Fibroblast of lung (primary cell): ENCODE measurements at regions not wholly inside any gene's neighbourhood (a gene's known extent, or its start where the extent isn't known, plus 50 kb on each side); places are given as distances from the start of the nearest gene placed in this dataset.

ENCODE experiments used
- DNase-seq, 2 donors: peaks; one replicate each; pipeline versions ENCODE4 v3.0.0 to v3.0.0-alpha.2; 2010; ENCODE audit warnings: low read depth in 2 of 2
- H2AFZ ChIP-seq: 2 replicates; pipeline ENCODE4 v1.5.1; 2012; ENCODE audit warnings: low read length, control low read depth, inconsistent platforms
- H3K27ac ChIP-seq: 2 replicates; pipeline ENCODE4 v1.5.1; 2011; ENCODE audit warnings: low read length, control low read depth; ENCODE audit not compliant: insufficient read depth
- H3K27me3 ChIP-seq: 2 replicates; pipeline ENCODE4 v1.5.1; 2011; ENCODE audit warnings: mild to moderate bottlenecking, low read length; ENCODE audit not compliant: control insufficient read depth, insufficient read depth
- H3K36me3 ChIP-seq: 2 replicates; pipeline ENCODE4 v1.5.1; 2011; ENCODE audit warnings: low read length; ENCODE audit not compliant: control insufficient read depth, insufficient read depth
- H3K4me1 ChIP-seq: 2 replicates; pipeline ENCODE4 v1.5.1; 2011; ENCODE audit warnings: low read length; ENCODE audit not compliant: control insufficient read depth, insufficient read depth; ENCODE audit errors: extremely low read depth
- H3K4me2 ChIP-seq: 2 replicates; pipeline ENCODE4 v1.5.1; 2011; ENCODE audit warnings: low read length, control low read depth; ENCODE audit not compliant: insufficient read depth; ENCODE audit errors: extremely low read depth
- H3K4me3 ChIP-seq, 4 experiments: fragments of 200-600 bp in 1 of 4; sonication (generic) in 1 of 4; replicated peaks in 1 of 4; 2 replicates each; pipeline ENCODE4 v1.5.1; 2011 to 2016; ENCODE audit warnings: low read length in 4 of 4, low read depth in 3 of 4, mild to moderate bottlenecking in 3 of 4, control low read depth in 2 of 4, inconsistent platforms in 1 of 4, mixed read lengths in 1 of 4; ENCODE audit not compliant: insufficient read depth in 1 of 4; ENCODE audit errors: control extremely low read depth in 1 of 4
- H3K79me2 ChIP-seq: 2 replicates; pipeline ENCODE4 v1.5.1; 2012; ENCODE audit warnings: mild to moderate bottlenecking, low read length, inconsistent platforms; ENCODE audit not compliant: control insufficient read depth, insufficient read depth
- H3K9ac ChIP-seq: 2 replicates; pipeline ENCODE4 v1.5.1; 2011; ENCODE audit warnings: mild to moderate bottlenecking, low read length, control low read depth; ENCODE audit not compliant: insufficient read depth
- H3K9me3 ChIP-seq: 2 replicates; pipeline ENCODE4 v1.5.1; 2012; ENCODE audit warnings: low read depth, low read length; ENCODE audit not compliant: control insufficient read depth, insufficient read depth
- H4K20me1 ChIP-seq: 2 replicates; pipeline ENCODE4 v1.5.1; 2011; ENCODE audit warnings: low read length; ENCODE audit not compliant: control insufficient read depth, insufficient read depth; ENCODE audit errors: extremely low read depth
- EZH2 ChIP-seq: IDR thresholded peaks from 2 replicates; pipeline ENCODE4 v1.5.1; 2012; ENCODE audit warnings: low read length, control low read depth, mild to moderate bottlenecking; ENCODE audit errors: missing control alignments
- TF ChIP-seq, protein P1 (sequence below), 2 donors: IDR thresholded peaks in 1 of 2; conservative IDR thresholded peaks in 1 of 2; 1 replicate in 1 of 2; 2 replicates in 1 of 2; pipeline ENCODE4 v1.5.1; 2011 to 2012; ENCODE audit warnings: low read length in 2 of 2, control low read depth in 1 of 2, inconsistent platforms in 1 of 2, low read depth in 1 of 2, mild to moderate bottlenecking in 1 of 2

DNA sequence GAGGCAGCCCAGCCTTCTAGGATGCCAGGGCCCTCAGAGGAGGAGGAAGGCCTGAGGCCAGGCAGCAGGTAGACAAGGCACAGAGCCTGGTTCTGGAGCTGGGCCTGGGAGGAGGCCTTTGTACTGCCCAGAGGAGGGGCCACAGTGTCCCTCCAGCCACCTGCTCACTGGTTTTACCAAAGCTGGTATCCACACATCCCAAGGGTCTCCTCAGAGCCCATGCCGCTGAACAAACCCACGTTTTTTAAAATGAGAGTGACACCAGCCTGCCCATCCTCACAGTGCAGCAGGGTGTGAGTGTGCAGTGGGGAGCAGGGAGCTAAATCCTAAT, 162.7 kb downstream of the LY86 start:
- no peak for DNase-seq
- no peaks in the 10 kb centered on the region for H3K36me3 ChIP-seq
- H3K9ac ChIP-seq: no peak overlapping the region
- no peaks in the 10 kb centered on the region for H4K20me1 ChIP-seq
- H3K9me3 ChIP-seq: no peaks in the 10 kb centered on the region
- no peak overlapping the region for H3K4me2 ChIP-seq
- no peaks in the 10 kb centered on the region for H3K27me3 ChIP-seq
- H3K4me1 ChIP-seq: peaks cover 25% of the 10 kb centered on the region
- no peaks in the 10 kb centered on the region for H3K79me2 ChIP-seq
- peak overlapping the region; percentile 24 for H3K27ac ChIP-seq
- H2AFZ ChIP-seq: peak overlapping the region; percentile 7
- no peak overlapping the region for H3K4me3 ChIP-seq
- no peak for TF ChIP-seq EZH2
- TF ChIP-seq, protein P1, sequence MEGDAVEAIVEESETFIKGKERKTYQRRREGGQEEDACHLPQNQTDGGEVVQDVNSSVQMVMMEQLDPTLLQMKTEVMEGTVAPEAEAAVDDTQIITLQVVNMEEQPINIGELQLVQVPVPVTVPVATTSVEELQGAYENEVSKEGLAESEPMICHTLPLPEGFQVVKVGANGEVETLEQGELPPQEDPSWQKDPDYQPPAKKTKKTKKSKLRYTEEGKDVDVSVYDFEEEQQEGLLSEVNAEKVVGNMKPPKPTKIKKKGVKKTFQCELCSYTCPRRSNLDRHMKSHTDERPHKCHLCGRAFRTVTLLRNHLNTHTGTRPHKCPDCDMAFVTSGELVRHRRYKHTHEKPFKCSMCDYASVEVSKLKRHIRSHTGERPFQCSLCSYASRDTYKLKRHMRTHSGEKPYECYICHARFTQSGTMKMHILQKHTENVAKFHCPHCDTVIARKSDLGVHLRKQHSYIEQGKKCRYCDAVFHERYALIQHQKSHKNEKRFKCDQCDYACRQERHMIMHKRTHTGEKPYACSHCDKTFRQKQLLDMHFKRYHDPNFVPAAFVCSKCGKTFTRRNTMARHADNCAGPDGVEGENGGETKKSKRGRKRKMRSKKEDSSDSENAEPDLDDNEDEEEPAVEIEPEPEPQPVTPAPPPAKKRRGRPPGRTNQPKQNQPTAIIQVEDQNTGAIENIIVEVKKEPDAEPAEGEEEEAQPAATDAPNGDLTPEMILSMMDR (conservative IDR thresholded peaks at IDR 0.05 in 1 of 2, IDR thresholded peaks at IDR 0.05 in 1 of 2; ENCODE audit: low read depth in 1 of 2, low read length in 2 of 2): no peak

GRCh38 chr6:6751619-6752023, 163.1 kb downstream of the LY86 start:
- peak overlapping the region; percentile 65 for H2AFZ ChIP-seq
- TF ChIP-seq EZH2: no peak
- H3K36me3 ChIP-seq: no peaks in the 10 kb centered on the region
- H4K20me1 ChIP-seq: no peaks in the 10 kb centered on the region
- H3K4me3 ChIP-seq: no peak overlapping the region
- no peak overlapping the region for H3K9ac ChIP-seq
- H3K4me2 ChIP-seq: peak overlapping the region; percentile 62
- peak overlapping the region; percentile 6 for H3K27ac ChIP-seq
- no peak for DNase-seq
- H3K4me1 ChIP-seq: peaks cover 25% of the 10 kb centered on the region
- no peaks in the 10 kb centered on the region for H3K27me3 ChIP-seq
- H3K9me3 ChIP-seq: no peaks in the 10 kb centered on the region
- H3K79me2 ChIP-seq: no peaks in the 10 kb centered on the region

- no peaks in the 10 kb centered on the region for H3K79me2 ChIP-seq
- H3K4me2 ChIP-seq: peak overlapping the region; percentile 62
- H3K9ac ChIP-seq: no peak overlapping the region
- peak overlapping the region; percentile 6 for H3K27ac ChIP-seq
- H3K27me3 ChIP-seq: no peaks in the 10 kb centered on the region
- H3K36me3 ChIP-seq: no peaks in the 10 kb centered on the region
- no peaks in the 10 kb centered on the region for H3K9me3 ChIP-seq
- no peak overlapping the region for H3K4me3 ChIP-seq
- peak overlapping the region; percentile 65 for H2AFZ ChIP-seq
- no peaks in the 10 kb centered on the region for H4K20me1 ChIP-seq
- DNase-seq: peak in 1 of 2 donors; percentile 73
- TF ChIP-seq EZH2: no peak
- TF ChIP-seq, protein P1 (conservative IDR thresholded peaks at IDR 0.05 in 1 of 2, IDR thresholded peaks at IDR 0.05 in 1 of 2; ENCODE audit: low read depth in 1 of 2, low read length in 2 of 2): no peak
- H3K4me1 ChIP-seq: peaks cover 25% of the 10 kb centered on the region
These were observed 163.6 kb downstream of the LY86 start for GRCh38 chr6:6752129-6752528.

DNA sequence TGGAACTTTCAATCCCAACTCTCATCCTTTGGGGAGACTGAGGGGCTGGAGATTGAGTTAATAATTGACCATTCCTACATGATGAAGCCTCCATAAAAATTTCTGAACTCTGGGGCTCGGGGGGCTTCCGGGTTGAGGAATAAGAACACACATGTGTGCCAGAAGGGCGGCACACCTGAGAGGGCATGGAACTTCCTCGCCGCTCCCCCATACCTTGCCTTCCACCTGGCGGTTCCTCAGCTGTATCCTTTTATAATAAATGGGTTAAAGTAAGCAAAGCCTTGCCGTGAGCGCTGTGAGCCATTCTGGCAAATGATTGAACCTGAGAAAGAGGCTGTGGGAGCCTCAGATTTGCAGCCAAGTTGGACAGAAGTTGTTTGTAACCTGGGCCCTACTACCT, 164.8 kb downstream of the LY86 start:
- DNase-seq: no peak
- Histone ChIP-seq H3K4me2 (no peak overlapping the region), H3K4me1 (peaks cover 25% of the 10 kb centered on the region), H3K27ac (no peak overlapping the region), H3K9me3 (no peaks in the 10 kb centered on the region), H3K79me2 (no peaks in the 10 kb centered on the region), H3K36me3 (no peaks in the 10 kb centered on the region), H4K20me1 (no peaks in the 10 kb centered on the region), H3K27me3 (no peaks in the 10 kb centered on the region), H3K4me3 (no peak overlapping the region), H3K9ac (no peak overlapping the region), H2AFZ (no peak overlapping the region)
- TF ChIP-seq, protein P1 (conservative IDR thresholded peaks at IDR 0.05 in 1 of 2, IDR thresholded peaks at IDR 0.05 in 1 of 2; ENCODE audit: low read depth in 1 of 2, low read length in 2 of 2): no peak
- no peak for TF ChIP-seq EZH2
